ENCODE measurements at regions not wholly inside any gene's neighbourhood (a gene's known extent, or its start where the extent isn't known, plus 50 kb on each side); places are given as distances from the start of the nearest gene placed in this dataset.

DNA sequence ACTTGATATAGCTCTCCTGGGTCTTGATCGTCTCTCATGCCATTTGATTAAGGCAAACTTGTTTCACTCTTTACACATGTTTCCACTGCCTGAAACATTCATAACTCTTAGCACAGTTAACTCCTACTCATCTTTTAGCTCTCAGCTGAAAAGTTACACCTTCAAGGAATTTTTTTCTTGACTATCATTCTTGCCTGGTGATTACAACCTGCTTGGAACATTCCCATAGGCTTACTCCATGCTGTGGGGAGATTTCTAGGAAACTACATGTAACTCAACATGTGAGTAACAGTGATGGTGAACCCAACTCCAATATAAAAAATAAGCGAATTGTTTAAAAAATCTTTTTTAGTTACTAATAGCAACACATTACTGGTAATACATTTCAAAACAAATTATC, 224.1 kb upstream of the MPDZ start:
- Histone ChIP-seq H3F3A (ENCODE audit: insufficient read depth, low read length) (no peaks in the 10 kb centered on the region), H3K4me1 (ENCODE audit: low read length) (no peaks in the 10 kb centered on the region), H3K9ac (ENCODE audit: low read length) (no peak overlapping the region), H3K4me3 (ENCODE audit: low read length) (no peak overlapping the region), H3K36me3 (replicated peaks; ENCODE audit: insufficient read depth, low read length) (no peaks in the 10 kb centered on the region), H4K20me1 (ENCODE audit: insufficient read depth, low read length) (no peaks in the 10 kb centered on the region), H2AFZ (ENCODE audit: low read length) (no peak overlapping the region), H3K79me2 (ENCODE audit: low read length) (no peaks in the 10 kb centered on the region), H3K9me3 (replicated peaks; ENCODE audit: insufficient read depth, low read length) (no peaks in the 10 kb centered on the region), H3K9me2 (replicated peaks; ENCODE audit: insufficient read depth, low read length) (no peaks in the 10 kb centered on the region), H3K27me3 (replicated peaks; ENCODE audit: insufficient read depth, low read length) (no peaks in the 10 kb centered on the region), H3K27ac (ENCODE audit: low read length) (no peak overlapping the region), H3K4me2 (ENCODE audit: low read depth, low read length) (no peak overlapping the region)
- TF ChIP-seq EZH2 (optimal IDR thresholded peaks at IDR 0.05; ENCODE audit: low read depth, low read length) (no peak), EZH2phosphoT487 (IDR thresholded peaks at IDR 0.05; ENCODE audit: low read length) (no peak)
- DNase-seq = no peak

GRCh38 chr9:13502484-13502883, 223.0 kb upstream of the MPDZ start:
- H3K9ac ChIP-seq (ENCODE audit: low read length) = no peak overlapping the region
- no peak for TF ChIP-seq EZH2 (optimal IDR thresholded peaks at IDR 0.05; ENCODE audit: low read depth, low read length)
- TF ChIP-seq CTCF (IDR thresholded peaks at IDR 0.05; ENCODE audit: low read length) = no peak
- TF ChIP-seq EZH2phosphoT487 (IDR thresholded peaks at IDR 0.05; ENCODE audit: low read length) = no peak

DNA sequence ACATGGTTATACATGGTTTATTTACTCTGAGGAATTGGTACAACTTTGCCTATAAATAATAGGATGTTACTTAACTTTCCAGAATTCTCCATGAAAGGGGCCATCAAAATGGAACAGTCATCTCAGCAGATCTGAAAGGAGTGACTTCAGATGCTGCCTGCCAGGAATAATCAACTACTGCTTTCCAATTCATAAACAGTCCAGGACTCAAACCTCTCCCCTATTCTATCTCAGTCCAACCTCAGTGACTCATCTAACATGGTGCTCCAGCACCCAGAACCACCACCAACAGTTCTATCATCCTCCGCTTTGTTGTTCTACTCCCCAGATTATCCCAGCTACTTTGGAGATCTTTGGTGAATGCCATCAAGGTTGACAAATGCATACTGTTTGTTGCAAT, 221.5 kb upstream of the MPDZ start:
- H3K9me3 ChIP-seq (replicated peaks; ENCODE audit: insufficient read depth, low read length) = no peaks in the 10 kb centered on the region
- TF ChIP-seq EZH2 (optimal IDR thresholded peaks at IDR 0.05; ENCODE audit: low read depth, low read length) (no peak), EZH2phosphoT487 (IDR thresholded peaks at IDR 0.05; ENCODE audit: low read length) (no peak), CTCF (IDR thresholded peaks at IDR 0.05; ENCODE audit: low read length) (no peak)
- H3K4me3 ChIP-seq (ENCODE audit: low read length) = no peak overlapping the region
- H4K20me1 ChIP-seq (ENCODE audit: insufficient read depth, low read length) = no peaks in the 10 kb centered on the region
- DNase-seq = no peak
- no peaks in the 10 kb centered on the region for H3K36me3 ChIP-seq (replicated peaks; ENCODE audit: insufficient read depth, low read length)
- no peaks in the 10 kb centered on the region for H3K79me2 ChIP-seq (ENCODE audit: low read length)
- H3K4me2 ChIP-seq (ENCODE audit: low read depth, low read length) = no peak overlapping the region
- no peaks in the 10 kb centered on the region for H3K27me3 ChIP-seq (replicated peaks; ENCODE audit: insufficient read depth, low read length)
- H3K27ac ChIP-seq (ENCODE audit: low read length) = no peak overlapping the region
- H3K9ac ChIP-seq (ENCODE audit: low read length) = no peak overlapping the region
- no peaks in the 10 kb centered on the region for H3F3A ChIP-seq (ENCODE audit: insufficient read depth, low read length)
- no peak overlapping the region for H2AFZ ChIP-seq (ENCODE audit: low read length)
- H3K4me1 ChIP-seq (ENCODE audit: low read length) = no peaks in the 10 kb centered on the region
- no peaks in the 10 kb centered on the region for H3K9me2 ChIP-seq (replicated peaks; ENCODE audit: insufficient read depth, low read length)

More at GRCh38 chr9:13502484-13502883, 223.0 kb upstream of the MPDZ start:
- no peaks in the 10 kb centered on the region for H3K9me2 ChIP-seq (replicated peaks; ENCODE audit: insufficient read depth, low read length)
- no peaks in the 10 kb centered on the region for H3K36me3 ChIP-seq (replicated peaks; ENCODE audit: insufficient read depth, low read length)
- H2AFZ ChIP-seq (ENCODE audit: low read length) = no peak overlapping the region
- no peak overlapping the region for H3K27ac ChIP-seq (ENCODE audit: low read length)
- H3K9me3 ChIP-seq (replicated peaks; ENCODE audit: insufficient read depth, low read length) = no peaks in the 10 kb centered on the region
- H3K27me3 ChIP-seq (replicated peaks; ENCODE audit: insufficient read depth, low read length) = no peaks in the 10 kb centered on the region
- no peaks in the 10 kb centered on the region for H3K4me1 ChIP-seq (ENCODE audit: low read length)
- H3F3A ChIP-seq (ENCODE audit: insufficient read depth, low read length) = no peaks in the 10 kb centered on the region
- no peaks in the 10 kb centered on the region for H3K79me2 ChIP-seq (ENCODE audit: low read length)
- no peak overlapping the region for H3K4me2 ChIP-seq (ENCODE audit: low read depth, low read length)
- DNase-seq = no peak
- H3K4me3 ChIP-seq (ENCODE audit: low read length) = no peak overlapping the region
- no peaks in the 10 kb centered on the region for H4K20me1 ChIP-seq (ENCODE audit: insufficient read depth, low read length)

- no peaks in the 10 kb centered on the region for H3K36me3 ChIP-seq (replicated peaks; ENCODE audit: insufficient read depth, low read length)
- no peak for DNase-seq
- no peak overlapping the region for H3K27ac ChIP-seq (ENCODE audit: low read length)
- H3K4me3 ChIP-seq (ENCODE audit: low read length) = no peak overlapping the region
- no peak overlapping the region for H2AFZ ChIP-seq (ENCODE audit: low read length)
- H3K27me3 ChIP-seq (replicated peaks; ENCODE audit: insufficient read depth, low read length) = no peaks in the 10 kb centered on the region
- H3K4me2 ChIP-seq (ENCODE audit: low read depth, low read length) = no peak overlapping the region
- H3K4me1 ChIP-seq (ENCODE audit: low read length) = no peaks in the 10 kb centered on the region
- no peaks in the 10 kb centered on the region for H4K20me1 ChIP-seq (ENCODE audit: insufficient read depth, low read length)
- H3K9me3 ChIP-seq (replicated peaks; ENCODE audit: insufficient read depth, low read length) = no peaks in the 10 kb centered on the region
- H3F3A ChIP-seq (ENCODE audit: insufficient read depth, low read length) = no peaks in the 10 kb centered on the region
- no peak overlapping the region for H3K9ac ChIP-seq (ENCODE audit: low read length)
- no peaks in the 10 kb centered on the region for H3K9me2 ChIP-seq (replicated peaks; ENCODE audit: insufficient read depth, low read length)
- TF ChIP-seq EZH2phosphoT487 (IDR thresholded peaks at IDR 0.05; ENCODE audit: low read length) (no peak), EZH2 (optimal IDR thresholded peaks at IDR 0.05; ENCODE audit: low read depth, low read length) (no peak), CTCF (IDR thresholded peaks at IDR 0.05; ENCODE audit: low read length) (no peak)
- H3K79me2 ChIP-seq (ENCODE audit: low read length) = no peaks in the 10 kb centered on the region
Measured at GRCh38 chr9:13500034-13500433, 220.5 kb upstream of the MPDZ start.
